H1 (cell line): ENCODE measurements at regions not wholly inside any gene's neighbourhood (a gene's known extent, or its start where the extent isn't known, plus 50 kb on each side); places are given as distances from the start of the nearest gene placed in this dataset.

Experiments
- SRF ChIP-seq: IDR thresholded peaks from 2 replicates; pipeline ENCODE4 v1.6.1; 2011; ENCODE audit warnings: mild to moderate bottlenecking, low read depth, low read length, moderate library complexity

DNA sequence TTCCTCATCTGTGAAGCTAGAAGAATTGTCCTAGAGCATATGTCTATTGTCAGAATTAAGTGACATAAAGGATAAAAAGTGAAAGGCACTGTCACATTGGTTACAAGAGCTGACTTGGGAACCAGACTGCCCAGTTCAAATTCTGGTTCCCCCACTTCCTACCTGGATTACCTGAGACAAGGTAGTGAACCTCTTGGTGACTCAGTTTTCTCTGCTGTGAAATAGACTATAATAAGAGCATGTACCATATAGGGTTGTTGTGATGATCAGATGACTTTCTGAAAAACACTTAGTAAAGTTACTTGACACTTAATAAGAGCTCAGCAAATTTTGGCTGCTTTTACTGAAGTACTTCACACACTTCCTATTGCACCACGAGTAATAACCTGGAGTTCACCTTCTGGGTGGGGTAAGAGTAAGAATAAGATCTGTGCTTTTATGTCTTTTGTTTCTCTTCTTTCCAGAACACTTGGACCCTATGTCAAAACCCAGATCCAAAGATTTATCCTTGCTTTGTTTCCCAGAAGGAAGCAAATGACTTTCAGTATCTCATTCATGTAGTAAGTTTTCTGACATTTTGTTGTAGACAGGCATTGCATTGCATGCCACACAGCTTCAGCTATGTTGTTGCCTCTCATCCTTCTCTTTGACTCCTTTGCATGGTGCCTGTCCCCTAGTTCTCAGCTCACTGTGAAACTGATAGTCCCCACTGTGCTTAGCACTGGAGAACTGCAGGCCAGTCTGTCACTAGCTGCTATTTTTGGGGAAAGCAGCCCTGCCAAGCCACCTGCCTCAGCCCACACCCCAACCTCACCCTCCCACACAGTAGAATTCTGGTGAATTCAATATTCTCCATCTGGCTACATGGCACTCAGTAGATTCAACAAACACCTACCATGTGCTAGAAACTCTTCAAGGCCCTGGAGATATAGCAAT lies 121.8 kb upstream of the POU2AF2 start (continued):
- TF ChIP-seq SRF, result no peak
- TF ChIP-seq, all 59 proteins: peak for 0
